SK-N-SH treated with all-trans-retinoic acid at 6 μM for 48 hours (cell line): ENCODE measurements at regions not wholly inside any gene's neighbourhood (a gene's known extent, or its start where the extent isn't known, plus 50 kb on each side); places are given as distances from the start of the nearest gene placed in this dataset.

Experiments used
- ATAC-seq: fragments of 200-7000 bp; cut with Tn5 transposase; 3 replicates; pipeline ENCODE4 v1.9.1; 2020; ENCODE audit warnings: mild to moderate bottlenecking, moderate library complexity
- ARNTL ChIP-seq: fragments of 450-650 bp; formaldehyde crosslinking; IDR thresholded peaks from 2 replicates; pipeline ENCODE4 v1.5.0; 2020; ENCODE audit warnings: low read depth, mild to moderate bottlenecking, moderate library complexity, borderline replicate concordance
- BACH2 ChIP-seq: fragments of 250-450 bp; sonication (Bioruptor Pico); IDR thresholded peaks from 2 replicates; pipeline ENCODE4 v1.9.0; 2021; ENCODE audit warnings: mild to moderate bottlenecking, borderline replicate concordance
- ESRRG ChIP-seq: fragments of 250-450 bp; sonication (Bioruptor Pico); IDR thresholded peaks from 2 replicates; pipeline ENCODE4 v1.6.1; 2021; ENCODE audit warnings: mild to moderate bottlenecking
- GLIS3 ChIP-seq: fragments of 250-450 bp; sonication (Bioruptor Pico); IDR thresholded peaks from 2 replicates; pipeline ENCODE4 v1.5.0; 2020; ENCODE audit warnings: mild to moderate bottlenecking, moderate library complexity
- ISL1 ChIP-seq: fragments of 250-450 bp; sonication (Bioruptor Pico); IDR thresholded peaks from 2 replicates; pipeline ENCODE4 v2.1.2; 2022; ENCODE audit warnings: mild to moderate bottlenecking, moderate library complexity
- OSR1 ChIP-seq: fragments of 250-450 bp; sonication (Bioruptor Pico); IDR thresholded peaks from 2 replicates; pipeline ENCODE4 v1.8.0; 2022; ENCODE audit warnings: moderate library complexity, mild to moderate bottlenecking, inconsistent platforms
- PPARA ChIP-seq: fragments of 250-450 bp; sonication (Bioruptor Pico); IDR thresholded peaks from 2 replicates; pipeline ENCODE4 v1.5.0; 2020; ENCODE audit warnings: mild to moderate bottlenecking, borderline replicate concordance
- RARB ChIP-seq: fragments of 250-450 bp; sonication (Bioruptor Pico); IDR thresholded peaks from 2 replicates; pipeline ENCODE4 v1.8.0; 2021; ENCODE audit warnings: mild to moderate bottlenecking, moderate library complexity
- SNAI2 ChIP-seq: fragments of 250-450 bp; sonication (Bioruptor Pico); IDR thresholded peaks from 2 replicates; pipeline ENCODE4 v1.5.0; 2020; ENCODE audit warnings: mild to moderate bottlenecking, moderate library complexity
- TCF4 ChIP-seq: fragments of 250-450 bp; sonication (Bioruptor Pico); IDR thresholded peaks from 2 replicates; pipeline ENCODE4 v1.8.0; 2021; ENCODE audit warnings: mild to moderate bottlenecking, moderate library complexity, borderline replicate concordance
- TOX ChIP-seq: fragments of 250-450 bp; sonication (Bioruptor Pico); IDR thresholded peaks from 2 replicates; pipeline ENCODE4 v1.8.0; 2021; ENCODE audit warnings: mild to moderate bottlenecking, moderate library complexity, borderline replicate concordance
- ZFP3 ChIP-seq: fragments of 250-450 bp; sonication (Bioruptor Pico); IDR thresholded peaks from 2 replicates; pipeline ENCODE4 v1.5.0; 2020; ENCODE audit warnings: mild to moderate bottlenecking, moderate library complexity
- ZNF565 ChIP-seq: fragments of 450-650 bp; formaldehyde crosslinking; conservative IDR thresholded peaks from 2 replicates; pipeline ENCODE4 v1.5.0; 2020; ENCODE audit warnings: low read depth, mild to moderate bottlenecking, moderate library complexity
- ZNF70 ChIP-seq: fragments of 450-650 bp; formaldehyde crosslinking; IDR thresholded peaks from 2 replicates; pipeline ENCODE4 v1.5.0; 2020; ENCODE audit warnings: mild to moderate bottlenecking, moderate library complexity
- TF ChIP-seq, protein P1 (sequence below): fragments of 250-450 bp; sonication (Bioruptor Pico); IDR thresholded peaks from 2 replicates; pipeline ENCODE4 v1.5.0; 2020; ENCODE audit warnings: mild to moderate bottlenecking, moderate library complexity
- TF ChIP-seq, protein P2 (sequence below): fragments of 250-450 bp; sonication (Bioruptor Pico); IDR thresholded peaks from 2 replicates; pipeline ENCODE4 v1.5.1; 2020; ENCODE audit warnings: low read depth, mild to moderate bottlenecking, moderate library complexity
- TF ChIP-seq, protein P3 (sequence below): fragments of 250-450 bp; sonication (Bioruptor Pico); IDR thresholded peaks from 2 replicates; pipeline ENCODE4 v1.5.1; 2021; ENCODE audit warnings: mild to moderate bottlenecking, moderate library complexity
- TF ChIP-seq, protein P4 (sequence below): fragments of 250-450 bp; sonication (Bioruptor Pico); IDR thresholded peaks from 2 replicates; pipeline ENCODE4 v1.8.0; 2021; ENCODE audit warnings: low read depth, mild to moderate bottlenecking, moderate library complexity, borderline replicate concordance

DNA sequence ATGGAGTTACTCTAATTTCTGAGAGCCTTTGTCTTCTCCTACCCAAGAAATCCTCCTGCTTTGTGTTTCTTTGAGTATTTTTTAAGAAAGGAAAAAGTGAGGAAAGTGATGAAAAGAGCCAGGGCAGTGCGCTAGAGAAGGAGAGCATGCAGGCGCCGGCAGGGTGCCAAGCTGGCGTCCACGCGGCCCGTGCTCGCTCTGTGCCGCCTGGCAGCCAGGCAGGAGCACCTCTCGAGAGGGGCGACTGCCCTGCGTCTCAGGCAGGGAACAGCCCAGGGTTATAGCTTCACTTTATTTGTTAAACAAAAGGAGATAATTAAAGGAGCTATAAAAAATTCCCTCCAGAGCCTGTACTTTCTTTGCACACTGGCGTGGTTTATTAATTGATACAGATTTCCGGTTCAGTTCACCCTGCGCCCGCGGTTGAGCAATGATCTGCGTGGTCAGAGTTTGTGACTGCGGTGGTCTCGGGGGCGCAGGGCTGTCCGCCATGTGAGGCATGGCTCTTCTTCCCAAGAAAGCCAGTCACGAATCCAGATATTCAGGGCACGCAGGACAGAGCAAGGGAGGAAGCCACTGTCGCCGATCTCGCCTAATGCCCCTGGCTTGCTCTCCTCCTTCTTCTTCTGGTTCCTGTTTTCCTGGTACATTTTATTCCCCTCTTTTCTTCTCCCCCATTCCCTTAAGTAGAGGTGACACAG, 110.8 kb upstream of the PAQR3 start:
- no peak for ATAC-seq

DNA sequence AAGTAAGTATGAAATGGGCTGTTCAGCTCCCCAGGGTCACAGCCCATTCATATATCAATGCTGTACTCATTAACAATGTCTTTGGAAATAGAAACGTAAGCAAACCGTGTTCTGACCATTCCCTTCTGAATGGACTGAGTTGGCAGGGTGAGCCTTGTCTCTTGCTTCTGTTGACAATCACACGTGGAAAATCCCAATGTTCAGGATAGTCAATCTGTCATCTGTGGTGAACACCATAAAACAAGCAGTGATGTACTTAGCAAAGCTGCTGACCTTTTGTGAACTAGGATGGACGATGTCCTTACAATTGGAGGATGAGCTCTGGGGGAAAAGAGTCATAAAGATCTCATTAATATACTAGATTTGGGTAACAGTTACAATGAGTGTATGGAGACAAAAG, 109.6 kb upstream of the PAQR3 start:
- ATAC-seq, result no peak
- TF ChIP-seq, protein P1, sequence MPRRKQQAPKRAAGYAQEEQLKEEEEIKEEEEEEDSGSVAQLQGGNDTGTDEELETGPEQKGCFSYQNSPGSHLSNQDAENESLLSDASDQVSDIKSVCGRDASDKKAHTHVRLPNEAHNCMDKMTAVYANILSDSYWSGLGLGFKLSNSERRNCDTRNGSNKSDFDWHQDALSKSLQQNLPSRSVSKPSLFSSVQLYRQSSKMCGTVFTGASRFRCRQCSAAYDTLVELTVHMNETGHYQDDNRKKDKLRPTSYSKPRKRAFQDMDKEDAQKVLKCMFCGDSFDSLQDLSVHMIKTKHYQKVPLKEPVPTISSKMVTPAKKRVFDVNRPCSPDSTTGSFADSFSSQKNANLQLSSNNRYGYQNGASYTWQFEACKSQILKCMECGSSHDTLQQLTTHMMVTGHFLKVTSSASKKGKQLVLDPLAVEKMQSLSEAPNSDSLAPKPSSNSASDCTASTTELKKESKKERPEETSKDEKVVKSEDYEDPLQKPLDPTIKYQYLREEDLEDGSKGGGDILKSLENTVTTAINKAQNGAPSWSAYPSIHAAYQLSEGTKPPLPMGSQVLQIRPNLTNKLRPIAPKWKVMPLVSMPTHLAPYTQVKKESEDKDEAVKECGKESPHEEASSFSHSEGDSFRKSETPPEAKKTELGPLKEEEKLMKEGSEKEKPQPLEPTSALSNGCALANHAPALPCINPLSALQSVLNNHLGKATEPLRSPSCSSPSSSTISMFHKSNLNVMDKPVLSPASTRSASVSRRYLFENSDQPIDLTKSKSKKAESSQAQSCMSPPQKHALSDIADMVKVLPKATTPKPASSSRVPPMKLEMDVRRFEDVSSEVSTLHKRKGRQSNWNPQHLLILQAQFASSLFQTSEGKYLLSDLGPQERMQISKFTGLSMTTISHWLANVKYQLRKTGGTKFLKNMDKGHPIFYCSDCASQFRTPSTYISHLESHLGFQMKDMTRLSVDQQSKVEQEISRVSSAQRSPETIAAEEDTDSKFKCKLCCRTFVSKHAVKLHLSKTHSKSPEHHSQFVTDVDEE (CRISPR knock-in tag), result no peak
- TF ChIP-seq ZFP3 (CRISPR knock-in tag) (no peak), BACH2 (CRISPR knock-in tag) (no peak), ARNTL (CRISPR knock-in tag) (no peak), OSR1 (CRISPR knock-in tag) (no peak)
- TF ChIP-seq, protein P2, sequence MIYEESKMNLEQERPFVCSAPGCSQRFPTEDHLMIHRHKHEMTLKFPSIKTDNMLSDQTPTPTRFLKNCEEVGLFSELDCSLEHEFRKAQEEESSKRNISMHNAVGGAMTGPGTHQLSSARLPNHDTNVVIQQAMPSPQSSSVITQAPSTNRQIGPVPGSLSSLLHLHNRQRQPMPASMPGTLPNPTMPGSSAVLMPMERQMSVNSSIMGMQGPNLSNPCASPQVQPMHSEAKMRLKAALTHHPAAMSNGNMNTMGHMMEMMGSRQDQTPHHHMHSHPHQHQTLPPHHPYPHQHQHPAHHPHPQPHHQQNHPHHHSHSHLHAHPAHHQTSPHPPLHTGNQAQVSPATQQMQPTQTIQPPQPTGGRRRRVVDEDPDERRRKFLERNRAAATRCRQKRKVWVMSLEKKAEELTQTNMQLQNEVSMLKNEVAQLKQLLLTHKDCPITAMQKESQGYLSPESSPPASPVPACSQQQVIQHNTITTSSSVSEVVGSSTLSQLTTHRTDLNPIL, result no peak
- TF ChIP-seq, protein P3, sequence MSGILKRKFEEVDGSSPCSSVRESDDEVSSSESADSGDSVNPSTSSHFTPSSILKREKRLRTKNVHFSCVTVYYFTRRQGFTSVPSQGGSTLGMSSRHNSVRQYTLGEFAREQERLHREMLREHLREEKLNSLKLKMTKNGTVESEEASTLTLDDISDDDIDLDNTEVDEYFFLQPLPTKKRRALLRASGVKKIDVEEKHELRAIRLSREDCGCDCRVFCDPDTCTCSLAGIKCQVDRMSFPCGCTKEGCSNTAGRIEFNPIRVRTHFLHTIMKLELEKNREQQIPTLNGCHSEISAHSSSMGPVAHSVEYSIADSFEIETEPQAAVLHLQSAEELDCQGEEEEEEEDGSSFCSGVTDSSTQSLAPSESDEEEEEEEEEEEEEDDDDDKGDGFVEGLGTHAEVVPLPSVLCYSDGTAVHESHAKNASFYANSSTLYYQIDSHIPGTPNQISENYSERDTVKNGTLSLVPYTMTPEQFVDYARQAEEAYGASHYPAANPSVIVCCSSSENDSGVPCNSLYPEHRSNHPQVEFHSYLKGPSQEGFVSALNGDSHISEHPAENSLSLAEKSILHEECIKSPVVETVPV (CRISPR knock-in tag), result no peak
- TF ChIP-seq, protein P4, sequence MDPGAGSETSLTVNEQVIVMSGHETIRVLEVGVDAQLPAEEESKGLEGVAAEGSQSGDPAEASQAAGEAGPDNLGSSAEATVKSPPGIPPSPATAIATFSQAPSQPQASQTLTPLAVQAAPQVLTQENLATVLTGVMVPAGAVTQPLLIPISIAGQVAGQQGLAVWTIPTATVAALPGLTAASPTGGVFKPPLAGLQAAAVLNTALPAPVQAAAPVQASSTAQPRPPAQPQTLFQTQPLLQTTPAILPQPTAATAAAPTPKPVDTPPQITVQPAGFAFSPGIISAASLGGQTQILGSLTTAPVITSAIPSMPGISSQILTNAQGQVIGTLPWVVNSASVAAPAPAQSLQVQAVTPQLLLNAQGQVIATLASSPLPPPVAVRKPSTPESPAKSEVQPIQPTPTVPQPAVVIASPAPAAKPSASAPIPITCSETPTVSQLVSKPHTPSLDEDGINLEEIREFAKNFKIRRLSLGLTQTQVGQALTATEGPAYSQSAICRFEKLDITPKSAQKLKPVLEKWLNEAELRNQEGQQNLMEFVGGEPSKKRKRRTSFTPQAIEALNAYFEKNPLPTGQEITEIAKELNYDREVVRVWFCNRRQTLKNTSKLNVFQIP (CRISPR knock-in tag), result no peak

More for the DNA sequence above, 110.8 kb upstream of the PAQR3 start:
- TF ChIP-seq PPARA, result no peak
- TF ChIP-seq GLIS3 (CRISPR knock-in tag), result no peak
- TF ChIP-seq, protein P2, result no peak
- TF ChIP-seq, protein P4 (CRISPR knock-in tag), result no peak
- no peak for TF ChIP-seq ZNF70 (CRISPR knock-in tag)
- TF ChIP-seq TOX (CRISPR knock-in tag), result no peak
- no peak for TF ChIP-seq ISL1 (CRISPR knock-in tag)
- TF ChIP-seq TCF4 (CRISPR knock-in tag), result no peak
- TF ChIP-seq ARNTL (CRISPR knock-in tag), result no peak
- TF ChIP-seq ESRRG (CRISPR knock-in tag), result no peak
- TF ChIP-seq RARB (CRISPR knock-in tag), result no peak
- no peak for TF ChIP-seq SNAI2 (CRISPR knock-in tag)
- TF ChIP-seq, protein P1 (CRISPR knock-in tag), result no peak
- TF ChIP-seq, protein P3 (CRISPR knock-in tag), result no peak
- no peak for TF ChIP-seq BACH2 (CRISPR knock-in tag)
- no peak for TF ChIP-seq ZNF565 (CRISPR knock-in tag)
